ENCODE measurements at regions not wholly inside any gene's neighbourhood (a gene's known extent, or its start where the extent isn't known, plus 50 kb on each side); places are given as distances from the start of the nearest gene placed in this dataset.

DNA sequence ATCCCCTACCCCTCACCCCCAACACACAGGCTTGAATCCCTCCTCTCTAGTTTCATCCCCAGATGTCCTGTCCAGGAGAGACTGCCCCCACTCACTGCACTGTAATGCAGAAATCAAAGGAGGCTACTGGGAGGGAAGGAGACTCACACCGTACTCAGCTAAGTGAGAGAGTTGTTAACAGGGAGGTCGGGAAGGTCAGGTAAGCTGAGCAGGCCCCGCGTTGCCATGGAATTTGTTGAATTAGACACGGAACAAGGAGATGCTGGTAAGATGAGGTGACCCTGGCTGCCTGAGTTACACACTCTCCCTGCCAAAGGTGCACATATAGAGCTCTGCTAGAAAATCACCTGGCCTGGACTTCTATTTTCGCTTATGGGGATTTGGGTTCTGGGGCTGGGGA lies 197.9 kb downstream of the NXPE2 start:
- no peak for DNase-seq (ENCODE audit: low read depth in 2 of 2)

DNA sequence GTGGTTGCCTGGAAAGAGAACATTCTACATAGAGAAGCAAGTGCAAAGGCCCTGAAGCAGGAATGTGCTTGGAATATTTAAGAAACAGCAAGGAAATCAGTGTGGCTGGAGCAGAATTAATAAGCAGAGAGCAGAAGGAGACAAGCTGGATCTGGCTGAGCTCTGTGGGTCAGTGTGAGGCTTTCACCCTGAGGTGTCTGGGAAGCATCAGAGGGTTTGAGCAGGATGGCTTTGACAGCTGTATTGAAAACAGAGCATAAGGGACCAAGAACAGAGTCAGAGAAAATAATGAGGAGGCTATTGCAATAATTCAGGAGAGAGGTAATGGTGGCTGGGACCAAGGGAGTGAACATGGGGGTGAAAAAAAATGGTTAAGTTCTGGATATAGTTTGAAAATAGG lies 199.6 kb downstream of the NXPE2 start:
- no peak for DNase-seq (ENCODE audit: low read depth in 2 of 2)

DNA sequence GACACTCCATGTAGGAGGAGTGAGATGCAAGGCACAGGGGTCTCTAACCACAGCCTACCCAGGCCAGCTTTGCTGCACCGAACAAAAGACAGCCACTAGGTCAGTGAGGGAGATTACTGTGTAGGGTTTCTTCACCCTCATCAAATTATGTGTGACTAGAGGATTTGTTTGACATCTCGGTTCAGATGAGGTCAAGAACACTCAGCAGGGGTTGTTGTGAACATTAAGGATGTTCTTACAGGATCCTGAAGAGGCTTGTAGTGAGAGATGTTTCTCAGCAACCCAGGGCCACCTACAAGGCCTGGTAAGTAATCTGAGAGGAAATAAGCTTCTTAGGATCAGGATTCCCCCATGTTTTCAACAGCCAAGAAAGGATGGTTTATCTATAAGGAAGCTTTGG lies 202.1 kb downstream of the NXPE2 start:
- DNase-seq (ENCODE audit: low read depth in 2 of 2) = no peak

DNA sequence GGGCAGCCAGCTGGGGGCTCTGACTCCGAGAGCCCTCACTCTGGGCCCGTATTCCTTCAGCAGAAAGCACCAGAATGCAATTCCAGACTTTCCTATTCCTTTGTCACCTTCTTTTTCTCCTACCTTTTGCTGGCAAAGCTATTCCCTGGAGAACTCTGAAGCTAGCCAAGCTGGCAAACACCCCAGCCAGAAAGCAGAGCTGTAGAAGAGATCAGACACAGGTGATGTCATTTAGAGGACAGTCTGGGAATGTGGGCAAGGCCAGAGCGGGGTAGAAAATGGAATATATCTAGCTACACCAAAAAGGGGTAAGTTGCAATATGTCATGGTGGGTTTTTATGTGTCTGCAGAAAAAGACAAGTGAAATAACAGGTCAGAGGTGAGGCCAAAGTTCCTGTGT lies 205.1 kb downstream of the NXPE2 start:
- DNase-seq (ENCODE audit: low read depth in 2 of 2) = no peak

DNA sequence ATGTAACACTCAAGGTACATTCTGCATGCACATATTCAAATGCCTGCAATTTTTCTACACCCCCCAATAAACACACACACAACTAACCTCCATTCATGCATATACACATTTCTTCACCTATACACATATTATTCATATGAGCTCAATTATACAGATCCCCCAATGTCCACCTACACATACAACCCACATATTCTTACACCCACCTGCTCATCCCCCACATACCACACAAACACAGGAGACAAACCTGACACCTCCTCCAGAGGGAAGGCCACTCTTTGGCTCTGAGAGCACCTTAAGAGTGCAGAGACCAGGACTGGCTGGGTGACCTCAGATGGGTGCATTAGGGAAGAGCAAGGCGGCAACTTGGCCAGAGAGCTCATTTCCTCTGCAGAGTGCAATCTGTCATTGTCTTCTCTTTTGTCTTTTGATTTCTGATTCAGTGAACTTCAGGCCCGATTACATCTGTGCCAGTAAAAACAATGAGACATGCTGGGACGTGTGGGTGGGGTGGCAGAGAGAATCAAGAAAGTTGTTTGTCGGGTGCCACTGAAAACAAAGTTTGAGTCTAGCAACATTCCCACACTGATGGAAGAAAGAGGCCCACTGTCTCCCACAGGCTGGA lies 208.4 kb downstream of the NXPE2 start:
- no peak for DNase-seq (ENCODE audit: low read depth in 2 of 2)

DNA sequence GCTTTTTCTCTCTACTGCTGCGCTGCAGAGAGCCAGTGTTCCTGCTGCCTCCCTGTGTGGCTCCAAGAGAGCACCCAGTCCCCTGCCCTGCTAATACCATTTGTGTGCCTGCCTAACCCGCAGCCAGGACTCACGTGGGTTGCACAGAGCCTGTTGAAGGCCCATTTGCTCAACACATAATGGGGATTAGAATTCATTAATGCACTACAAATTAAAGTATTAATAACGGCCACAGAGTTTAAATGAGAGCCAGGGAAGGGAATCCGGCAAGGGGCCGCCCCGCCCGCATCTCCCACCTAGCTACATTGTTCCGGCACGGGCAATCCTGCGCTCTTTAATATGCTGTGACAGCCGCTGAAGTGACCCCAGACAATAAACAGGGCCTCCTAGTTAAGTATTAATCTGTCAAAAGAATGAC lies 211.3 kb downstream of the NXPE2 start:
- DNase-seq (ENCODE audit: low read depth in 2 of 2) = no peak

DNA sequence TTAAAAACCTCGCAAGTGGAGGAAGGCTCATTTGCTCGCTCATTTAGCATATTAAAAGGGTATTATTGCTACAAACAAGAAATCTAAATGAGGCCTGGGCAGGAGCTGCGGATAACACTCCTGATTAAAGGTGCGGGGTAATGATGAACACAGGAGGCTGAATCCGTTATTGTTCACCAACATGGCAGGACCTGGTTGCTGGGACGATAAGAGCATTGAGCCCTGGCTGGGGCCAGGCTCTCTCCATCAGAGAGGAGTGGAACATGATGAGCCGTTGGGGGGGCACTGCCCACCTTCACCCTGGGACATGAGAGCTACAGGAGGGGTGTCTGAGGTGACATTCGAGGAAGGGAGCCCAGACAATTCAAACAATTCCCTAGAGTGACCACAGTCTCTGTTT lies 211.7 kb downstream of the NXPE2 start:
- DNase-seq (ENCODE audit: low read depth in 2 of 2) = no peak

DNA sequence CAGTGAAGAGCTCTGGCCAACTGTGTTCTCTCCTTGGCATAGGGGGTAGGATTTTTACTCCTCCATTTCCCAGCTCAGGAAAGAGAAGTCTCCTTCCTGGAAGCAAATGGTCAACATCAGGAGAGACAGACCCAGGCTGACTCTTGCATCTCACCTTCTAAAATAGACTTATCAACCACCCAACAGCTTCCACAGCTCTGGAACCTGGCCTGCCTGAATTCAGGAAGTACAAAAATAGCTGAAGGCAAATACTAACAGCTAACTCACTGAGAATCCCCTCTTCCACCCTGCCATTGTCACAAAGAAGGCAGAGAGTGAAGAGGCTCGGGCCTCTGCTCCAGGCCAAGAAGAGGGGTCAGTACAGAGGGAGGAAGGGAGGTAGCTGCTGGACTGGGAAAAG lies 213.6 kb downstream of the NXPE2 start:
- no peak for DNase-seq (ENCODE audit: low read depth in 2 of 2)

DNA sequence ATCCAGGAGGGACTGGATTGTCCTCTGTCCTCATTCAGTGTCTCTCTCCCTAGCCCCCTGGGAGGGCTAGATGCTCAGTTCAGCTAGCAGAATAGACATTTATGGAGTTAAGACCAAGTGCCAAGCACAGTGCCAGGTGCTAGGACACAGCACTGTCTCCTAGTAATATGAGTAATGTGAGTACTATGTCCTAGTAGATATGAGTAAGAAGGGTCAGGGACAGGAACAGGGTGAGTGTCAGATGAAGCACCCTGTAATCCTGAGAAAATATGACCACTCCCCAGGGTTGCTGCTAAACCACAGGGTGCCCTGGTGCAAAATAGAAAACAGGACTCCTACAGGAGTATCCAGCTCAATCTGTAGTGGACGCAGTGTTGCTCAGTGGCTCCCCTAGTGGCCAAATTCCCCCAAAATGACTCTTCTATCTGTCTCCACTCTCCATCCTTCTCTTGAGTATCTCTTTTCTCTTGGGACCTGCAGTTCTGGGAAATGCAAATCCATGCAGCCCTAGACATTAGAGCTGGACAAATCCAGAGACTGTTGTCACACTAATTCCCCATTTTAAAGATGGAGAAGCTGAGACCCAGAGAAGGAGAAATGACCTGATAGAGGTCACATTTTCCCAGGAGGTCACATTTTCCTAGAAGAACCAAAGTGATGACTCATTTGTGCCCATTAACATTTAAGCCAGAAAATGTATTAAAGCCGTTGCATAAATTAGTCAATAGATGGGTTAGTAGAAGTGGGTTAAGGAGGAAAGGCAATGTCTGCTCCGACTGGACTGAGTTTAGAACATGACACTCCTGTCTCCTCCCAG lies 214.3 kb downstream of the NXPE2 start:
- no peak for DNase-seq (ENCODE audit: low read depth in 2 of 2)

DNA sequence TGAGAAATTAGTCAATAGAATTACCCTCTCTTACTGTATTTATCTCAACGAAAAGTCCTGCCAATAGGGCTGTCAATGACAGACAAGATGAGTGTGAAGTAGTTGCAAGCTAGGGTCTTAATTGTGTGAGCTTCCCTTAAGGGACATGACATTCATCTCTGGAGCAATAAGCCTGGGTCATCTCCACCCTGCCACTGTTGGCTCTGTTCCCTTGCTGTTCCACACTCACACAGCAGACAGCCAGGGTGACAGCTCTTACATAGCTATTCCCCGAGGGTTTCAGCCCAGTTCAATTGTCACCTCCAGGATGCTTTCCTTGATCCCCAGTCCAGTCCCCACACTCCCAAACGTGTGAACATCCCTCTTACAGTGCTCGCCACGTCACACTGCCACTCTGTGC lies 215.0 kb downstream of the NXPE2 start:
- DNase-seq (ENCODE audit: low read depth in 2 of 2) = no peak

DNA sequence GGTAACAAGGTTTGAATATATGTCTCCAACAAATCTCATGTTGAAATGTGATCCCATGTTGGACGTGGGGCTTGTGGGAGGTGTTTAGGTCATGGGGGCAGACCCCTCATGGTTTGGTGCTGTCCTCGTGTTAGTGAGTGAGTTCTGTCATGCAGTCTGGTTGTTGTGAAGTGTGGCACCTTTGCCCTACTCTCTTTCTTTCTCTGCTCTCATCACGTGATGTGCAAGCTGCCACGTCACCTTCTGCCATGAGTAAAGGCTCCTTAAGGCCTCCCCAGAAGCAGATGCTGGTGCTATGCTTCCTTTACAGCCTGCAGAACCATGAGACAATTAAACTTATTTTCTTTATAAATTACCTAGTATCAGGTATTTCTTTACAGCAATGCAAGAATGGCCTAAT lies 218.3 kb downstream of the NXPE2 start:
- DNase-seq (ENCODE audit: low read depth in 2 of 2) = no peak

DNA sequence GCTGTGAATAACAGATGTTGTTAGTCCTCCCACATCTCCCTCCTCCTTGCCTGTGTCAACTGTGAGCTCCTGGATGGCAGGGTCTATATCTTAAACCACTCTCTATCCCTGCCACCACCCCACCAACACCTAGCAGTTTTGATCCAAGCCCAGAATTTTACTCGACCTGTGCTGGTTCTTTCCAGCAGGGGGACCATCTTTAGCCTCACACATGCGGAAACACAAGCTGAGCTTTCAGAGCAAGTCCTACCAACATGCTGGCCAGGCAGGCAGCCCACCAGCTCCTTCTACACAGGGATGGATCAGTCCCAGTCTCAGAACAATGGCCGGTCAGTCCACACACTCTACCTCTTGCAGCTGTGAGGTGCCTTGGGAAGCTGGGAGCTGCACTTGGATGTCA lies 231.5 kb downstream of the NXPE2 start:
- DNase-seq (ENCODE audit: low read depth in 2 of 2) = no peak

DNA sequence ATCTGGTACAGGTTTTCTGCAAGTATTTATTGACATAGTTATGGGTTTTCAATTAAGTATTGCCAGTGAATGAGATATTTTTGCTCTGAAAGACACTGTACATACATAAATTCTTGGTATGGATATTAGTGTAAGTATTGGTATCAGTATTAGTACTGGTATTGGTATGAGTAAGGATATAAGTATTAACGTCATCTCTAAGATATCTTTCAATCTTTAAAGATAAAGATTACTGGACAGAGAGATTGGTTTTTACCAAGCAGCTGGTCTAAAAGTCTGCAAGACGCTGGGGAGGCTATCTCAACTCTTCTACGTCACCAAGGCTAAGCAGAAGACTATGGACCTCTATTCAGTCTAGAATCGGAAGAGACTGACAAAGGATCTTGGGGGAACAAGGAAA lies 234.5 kb downstream of the NXPE2 start:
- no peak for DNase-seq (ENCODE audit: low read depth in 2 of 2)

DNA sequence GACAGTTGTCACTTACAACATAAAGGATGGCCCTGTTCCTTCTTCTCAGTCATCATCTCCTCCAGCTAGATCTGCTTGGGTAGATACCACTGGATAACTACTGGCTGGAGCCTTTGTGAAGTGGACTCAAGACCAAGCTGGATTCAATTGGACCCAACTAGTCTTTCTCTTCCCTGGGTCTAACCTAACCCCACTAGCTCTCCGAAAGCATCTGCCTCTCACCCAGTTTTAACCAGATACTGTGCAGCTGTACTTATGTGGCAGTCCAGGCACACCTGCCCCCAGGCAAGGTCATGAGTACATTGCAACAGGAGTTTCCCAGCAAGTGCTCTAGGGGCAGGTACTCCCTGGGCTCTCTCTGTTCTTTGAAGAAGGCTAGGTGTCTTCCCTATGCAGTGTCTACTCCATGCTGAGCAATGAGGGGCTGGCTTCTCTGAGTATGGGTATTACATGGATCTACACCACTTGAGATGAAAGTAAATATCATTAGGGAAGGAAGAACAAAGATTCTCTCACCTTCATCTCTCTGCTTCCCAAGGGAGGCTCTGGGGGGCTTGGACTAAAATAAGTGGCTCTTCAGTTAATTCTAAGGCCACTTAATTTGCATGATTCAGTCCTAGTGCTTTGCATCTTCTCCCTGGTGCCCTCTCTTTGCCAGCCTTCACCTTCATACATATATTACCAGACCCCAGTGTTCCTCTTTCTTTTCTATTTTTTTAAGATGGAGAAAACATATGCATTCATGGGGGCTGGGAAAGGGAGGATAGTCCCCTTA lies 236.1 kb downstream of the NXPE2 start:
- DNase-seq (ENCODE audit: low read depth in 2 of 2) = no peak

DNA sequence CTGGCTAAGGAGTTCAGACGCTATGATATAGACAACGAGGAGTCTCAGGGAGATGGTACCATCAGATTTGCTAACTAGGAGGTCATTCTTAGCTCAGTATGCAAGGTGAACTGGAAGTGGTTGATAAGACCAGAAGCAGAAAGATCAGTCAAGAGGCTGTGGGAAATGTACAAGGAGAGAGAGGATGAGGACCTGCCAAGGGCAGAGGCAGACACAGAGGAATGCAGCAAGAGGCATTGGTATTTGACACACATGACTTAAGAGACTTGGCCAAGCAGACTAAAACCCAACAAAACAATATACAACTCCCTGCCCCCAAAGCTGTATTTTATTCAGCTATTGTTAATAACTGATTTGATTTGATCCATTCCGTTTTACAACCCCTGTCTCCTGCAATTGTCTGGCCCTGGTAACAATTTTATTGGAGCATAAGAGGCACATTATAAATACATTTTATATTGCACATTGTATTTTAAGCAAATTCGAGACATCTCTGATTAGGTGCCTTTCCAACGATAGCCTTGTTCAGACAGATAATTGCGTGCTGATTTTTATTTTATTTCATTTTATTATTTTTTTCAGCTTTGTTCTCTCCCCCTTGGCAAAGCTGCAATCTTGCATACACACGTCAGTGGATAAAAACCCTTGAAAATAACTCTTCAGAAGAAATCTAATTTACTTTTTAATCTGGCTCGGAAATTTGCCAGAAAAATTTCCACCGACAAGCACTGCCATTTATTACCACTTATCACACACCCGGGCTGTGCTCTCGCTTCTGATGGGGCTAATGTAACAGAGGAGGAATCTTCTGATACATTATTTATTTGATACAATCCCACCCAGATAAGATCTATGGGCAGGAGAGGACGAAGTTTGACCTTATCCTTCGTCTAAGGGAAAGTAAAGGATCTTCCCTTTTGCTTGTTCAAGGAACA lies 237.8 kb downstream of the NXPE2 start:
- no peak for DNase-seq (ENCODE audit: low read depth in 2 of 2)

DNA sequence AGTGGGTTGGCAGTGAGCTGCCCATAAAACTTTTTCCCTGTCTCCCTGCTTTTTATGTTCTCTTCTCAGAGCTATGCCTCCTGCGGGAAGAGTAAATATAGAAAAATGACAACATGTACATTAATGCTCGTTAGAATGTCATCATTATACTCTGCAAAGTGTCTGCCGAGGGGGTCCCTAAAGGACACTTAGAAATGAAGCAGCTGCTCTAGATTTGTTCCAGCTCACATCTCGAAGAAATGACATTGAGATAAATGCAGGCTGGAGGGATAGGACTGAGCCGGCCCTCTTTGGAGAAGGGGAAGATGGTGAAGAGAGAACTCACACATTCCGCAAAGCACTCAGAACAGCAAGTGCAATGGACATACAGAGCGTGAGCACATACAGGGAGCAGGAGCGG lies 240.0 kb downstream of the NXPE2 start:
- DNase-seq (ENCODE audit: low read depth in 2 of 2) = no peak

DNA sequence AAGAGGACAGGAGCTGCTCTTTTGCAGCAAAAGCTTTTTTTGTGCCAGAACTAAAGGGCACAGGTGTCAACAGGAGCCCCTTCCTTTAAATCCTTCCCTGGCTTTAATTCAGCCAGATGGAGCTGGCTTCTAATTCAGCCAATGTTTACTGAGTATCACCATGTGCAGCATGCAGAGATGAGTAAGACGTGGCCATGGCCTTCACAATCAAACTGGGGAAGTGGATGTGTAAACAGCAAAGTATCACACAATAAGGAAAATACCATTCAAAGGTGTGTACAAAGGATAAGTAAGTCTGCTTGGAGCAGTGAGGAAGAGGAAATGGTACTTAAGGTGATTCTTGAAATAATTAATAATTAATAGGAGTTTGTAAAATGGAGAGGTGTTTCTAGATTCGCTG lies 243.4 kb downstream of the NXPE2 start:
- DNase-seq (ENCODE audit: low read depth in 2 of 2) = no peak

DNA sequence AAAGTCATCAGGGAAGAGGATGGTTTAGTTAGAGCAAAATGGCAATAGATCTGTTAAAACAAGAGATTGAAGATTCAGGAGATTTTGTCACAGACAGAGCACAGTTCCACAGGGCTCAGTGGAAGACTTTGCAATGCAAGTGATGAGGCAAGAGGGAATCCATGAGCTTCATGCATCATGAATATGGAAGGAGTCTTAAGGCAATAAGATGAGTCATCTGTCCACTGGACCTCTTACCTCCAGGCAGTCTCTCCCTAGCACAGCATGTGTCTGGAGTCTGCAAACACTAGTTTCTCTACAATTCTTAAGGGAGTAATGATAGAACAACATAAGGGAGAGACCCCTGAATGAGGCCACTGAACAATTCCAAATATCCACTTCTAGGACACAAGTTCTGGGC lies 245.7 kb downstream of the NXPE2 start:
- no peak for DNase-seq (ENCODE audit: low read depth in 2 of 2)

DNA sequence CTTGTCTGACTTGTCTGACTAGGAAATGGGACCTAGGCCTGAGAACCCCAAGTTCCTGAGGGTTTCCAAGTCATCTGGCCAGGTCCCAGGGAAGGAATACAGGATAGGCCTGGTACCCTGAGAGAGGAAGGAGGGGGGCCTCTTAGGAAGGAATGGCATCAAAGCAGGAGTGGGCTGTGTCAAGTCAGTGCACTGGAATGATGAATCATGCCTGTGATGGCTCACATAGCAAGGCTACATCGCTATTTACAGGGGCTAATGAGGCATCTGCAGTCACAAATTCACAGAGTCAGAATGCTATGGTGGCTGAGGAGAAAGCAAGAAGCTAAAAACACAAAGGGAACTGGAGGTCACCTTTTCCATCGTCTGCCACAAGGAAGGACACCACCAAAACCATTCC lies 247.3 kb downstream of the NXPE2 start:
- no peak for DNase-seq (ENCODE audit: low read depth in 2 of 2)

DNA sequence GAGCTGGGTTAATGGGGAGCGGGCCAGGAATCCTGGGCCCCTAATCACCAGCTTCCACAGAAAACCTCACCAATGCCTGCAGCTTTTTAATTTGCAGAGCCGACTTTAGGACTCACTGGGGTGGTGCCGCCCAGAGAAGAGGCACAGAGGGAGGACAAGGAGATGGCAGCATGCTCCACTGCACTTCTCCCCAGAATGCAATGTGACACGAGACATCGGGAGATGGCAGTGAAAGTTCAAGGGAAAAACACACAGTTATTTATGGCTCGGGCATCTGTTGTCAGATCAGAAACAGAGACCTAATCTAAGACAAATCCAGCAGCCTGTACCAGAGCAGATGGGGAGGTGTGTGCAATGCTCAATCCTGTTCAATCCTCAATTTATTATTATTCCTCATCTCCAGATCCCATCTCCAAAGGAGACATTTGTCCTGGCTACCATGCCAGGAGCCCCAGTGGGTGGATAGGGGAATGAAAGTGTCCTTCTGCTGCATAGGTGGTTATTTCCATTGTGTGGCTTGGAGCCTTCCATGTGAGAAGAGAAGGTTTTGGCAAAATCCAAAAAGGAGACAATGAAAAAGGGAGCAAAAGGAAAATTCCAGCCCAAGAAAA lies 250.0 kb downstream of the NXPE2 start:
- no peak for DNase-seq (ENCODE audit: low read depth in 2 of 2)

DNA sequence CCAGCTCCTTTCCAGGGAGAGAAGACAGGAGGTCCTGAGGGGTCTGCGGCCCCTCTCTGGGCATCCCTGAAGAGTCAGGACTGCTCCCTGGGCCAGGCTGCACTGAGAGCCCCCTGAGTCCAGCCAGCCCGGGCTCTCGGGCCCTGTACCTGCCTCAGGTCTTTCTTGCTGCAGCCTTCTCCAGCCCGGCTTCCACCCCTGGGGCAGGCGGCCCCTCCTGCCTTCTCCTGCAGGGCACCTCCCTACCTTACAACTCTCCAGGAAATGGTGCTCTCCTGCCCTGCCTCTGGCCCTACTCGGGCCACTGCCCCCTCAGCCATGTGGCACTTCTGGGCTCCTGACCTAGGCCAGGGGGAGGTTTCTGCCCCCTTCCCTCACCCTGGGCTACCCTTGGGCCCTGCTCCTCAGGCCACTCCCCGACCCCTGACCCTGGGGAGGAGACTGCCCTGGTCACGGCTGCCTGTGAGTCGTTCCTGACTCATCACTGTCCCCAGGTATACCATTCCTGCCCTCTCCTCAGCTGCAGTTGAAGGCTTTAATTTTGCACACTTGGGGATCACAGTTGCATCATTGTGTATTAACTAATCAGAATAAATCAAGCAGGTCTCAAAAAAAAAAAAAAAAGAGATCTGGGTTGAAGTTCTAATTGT lies 251.1 kb downstream of the NXPE2 start:
- no peak for DNase-seq (ENCODE audit: low read depth in 2 of 2)
